Endometrium (tissue), 2 donors: ENCODE measurements at regions not wholly inside any gene's neighbourhood (a gene's known extent, or its start where the extent isn't known, plus 50 kb on each side); places are given as distances from the start of the nearest gene placed in this dataset.
"Not testable (repeated sequence)": the region's sequence is repeated elsewhere in the genome, so short reads cannot be mapped to it uniquely, and the experiment has no call there.

Experiments used
- FAIRE-seq: peaks from 2 replicates; lab custom pipeline; 2012; peaks lifted over from hg19 to GRCh38; lab: Jason Lieb, UNC
- donor health status: control.
- donor health status: control.

- FAIRE-seq, result no peak
Measured at GRCh38 chr5:94025788-94026473, 284.5 kb upstream of the POU5F2 start.

DNA sequence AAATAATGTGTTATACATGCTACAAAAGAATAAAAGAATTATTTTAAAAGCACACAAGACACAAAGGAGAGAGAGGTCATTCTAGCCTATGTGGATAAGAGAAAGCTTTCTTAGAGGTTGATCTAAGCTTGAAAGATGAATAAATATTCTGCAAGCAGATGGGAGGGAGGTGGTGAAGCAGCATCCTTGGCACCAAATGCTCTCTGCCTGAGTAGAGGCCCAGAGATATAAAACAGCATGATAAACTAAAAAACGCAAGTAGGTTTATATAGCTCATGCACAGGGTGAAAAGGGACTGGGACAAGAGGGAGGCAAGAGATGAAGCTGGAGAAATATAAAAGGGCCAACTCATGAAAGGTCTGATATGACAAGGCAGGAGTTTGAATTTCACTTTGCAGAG lies 283.2 kb upstream of the POU5F2 start:
- FAIRE-seq, result no peak

GRCh38 chr5:94024101-94024500 lies 282.7 kb upstream of the POU5F2 start:
- FAIRE-seq, result no peak

DNA sequence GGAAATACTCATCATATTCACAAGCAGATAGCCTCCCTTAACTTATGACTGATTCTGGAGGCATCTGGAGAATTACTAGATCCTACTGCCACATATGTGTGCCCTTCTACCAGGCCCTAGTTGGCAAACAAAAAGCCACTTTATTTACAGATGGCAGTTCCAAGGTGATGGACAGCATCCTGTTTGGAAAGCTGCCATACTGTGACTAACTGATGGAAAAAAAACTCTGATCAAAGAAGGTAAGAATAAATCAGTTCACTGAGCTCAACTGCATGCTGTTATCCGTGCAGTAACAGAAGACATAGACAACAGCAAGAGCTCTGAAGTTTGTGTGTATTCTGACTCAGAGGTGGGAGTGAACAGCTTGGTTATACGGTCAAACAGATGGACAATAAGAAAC lies 279.8 kb upstream of the POU5F2 start:
- FAIRE-seq, result no peak

DNA sequence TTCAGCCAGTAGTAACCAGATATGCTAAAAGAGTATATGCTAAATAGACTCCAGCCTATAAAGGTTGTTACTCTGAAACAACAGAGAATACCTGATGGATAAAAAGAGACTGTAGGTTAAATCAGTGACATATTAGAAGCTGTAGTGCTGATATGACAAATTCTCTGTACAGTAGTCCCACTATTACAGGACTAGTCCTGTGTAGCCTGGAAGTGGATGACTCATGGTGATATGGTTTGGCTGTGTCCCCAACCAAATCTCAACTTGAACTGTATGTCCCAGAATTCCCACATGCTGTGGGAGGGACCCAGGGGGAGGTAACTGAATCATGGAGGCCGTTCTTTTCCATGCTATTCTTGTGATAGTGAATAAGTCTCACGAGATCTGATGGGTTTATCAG lies 276.2 kb upstream of the POU5F2 start:
- FAIRE-seq, result no peak

GRCh38 chr5:94010814-94011213 lies 269.4 kb upstream of the POU5F2 start:
- FAIRE-seq, result no peak

DNA sequence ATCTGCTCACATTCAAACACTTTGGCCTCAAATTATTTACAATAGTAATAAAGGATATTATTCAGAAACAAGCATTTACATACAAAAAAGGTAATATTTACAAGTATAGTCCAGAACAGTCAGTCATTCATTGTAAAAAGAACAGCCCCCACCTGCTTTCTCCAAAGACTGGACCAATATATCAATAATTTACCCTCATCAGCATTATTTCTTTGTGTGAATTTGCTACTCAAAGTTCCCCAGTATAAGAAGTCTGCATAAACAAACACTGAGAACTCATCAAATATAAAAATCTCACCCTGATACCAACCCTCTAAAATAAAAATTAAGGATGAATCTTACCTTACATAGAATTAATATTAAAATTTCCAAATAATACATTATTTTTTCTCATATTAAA lies 267.8 kb upstream of the POU5F2 start:
- no peak for FAIRE-seq

DNA sequence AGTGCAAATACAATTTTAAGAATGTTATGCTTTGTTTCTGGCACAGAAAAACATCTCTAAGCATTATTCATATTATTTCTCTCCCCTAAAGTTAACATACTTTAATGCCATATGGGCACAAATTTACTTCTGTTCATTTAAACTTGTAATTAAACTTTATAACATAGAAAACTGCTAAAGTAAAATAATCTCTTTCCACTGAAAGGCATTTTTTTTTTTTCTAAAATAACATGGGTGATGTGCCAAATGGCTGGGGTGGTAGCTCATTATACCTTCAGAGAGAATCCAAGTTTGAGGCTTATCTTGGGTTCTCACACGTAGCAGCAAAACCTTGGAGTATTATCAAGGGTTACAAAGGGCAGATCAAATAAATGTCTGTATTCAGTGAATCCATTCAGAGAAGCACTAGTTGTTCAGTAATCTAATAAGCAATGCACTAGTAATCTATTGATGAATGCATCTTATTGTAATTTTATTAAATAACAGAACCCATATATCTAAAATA lies 257.6 kb upstream of the POU5F2 start:
- no peak for FAIRE-seq

- FAIRE-seq, result no peak
Measured at GRCh38 chr5:93997562-93997961, 256.2 kb upstream of the POU5F2 start.

- FAIRE-seq, result no peak
Measured at GRCh38 chr5:93995126-93995621, 253.8 kb upstream of the POU5F2 start.

GRCh38 chr5:93993161-93993560 lies 251.8 kb upstream of the POU5F2 start:
- no peak for FAIRE-seq

DNA sequence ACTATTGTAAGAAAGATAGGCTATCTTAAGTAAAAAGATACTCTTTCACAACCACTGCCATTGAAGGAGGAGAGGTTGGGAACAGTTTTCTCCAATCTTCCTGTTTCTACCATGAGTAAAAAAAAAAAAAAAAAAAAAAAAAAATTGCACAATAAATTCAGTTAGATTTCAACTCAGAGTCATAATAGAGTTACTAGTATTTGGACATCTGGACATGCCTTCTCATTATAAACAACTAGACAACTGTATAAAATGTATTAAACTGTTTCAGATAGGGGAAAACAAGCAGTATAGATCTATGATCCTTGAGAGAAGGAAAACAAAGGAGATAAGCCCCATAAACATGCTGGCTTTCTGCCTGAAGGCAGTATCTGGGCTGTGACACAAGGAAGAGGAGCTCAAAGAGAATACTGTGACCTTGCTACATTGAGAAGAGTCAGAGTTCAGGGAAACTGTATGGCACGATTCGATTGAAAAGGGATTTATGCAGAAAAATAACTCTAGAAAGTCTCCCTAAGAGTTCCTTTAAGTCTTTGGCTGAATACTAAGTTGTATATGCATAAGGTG lies 249.2 kb upstream of the POU5F2 start:
- peak; percentile 33 for FAIRE-seq

DNA sequence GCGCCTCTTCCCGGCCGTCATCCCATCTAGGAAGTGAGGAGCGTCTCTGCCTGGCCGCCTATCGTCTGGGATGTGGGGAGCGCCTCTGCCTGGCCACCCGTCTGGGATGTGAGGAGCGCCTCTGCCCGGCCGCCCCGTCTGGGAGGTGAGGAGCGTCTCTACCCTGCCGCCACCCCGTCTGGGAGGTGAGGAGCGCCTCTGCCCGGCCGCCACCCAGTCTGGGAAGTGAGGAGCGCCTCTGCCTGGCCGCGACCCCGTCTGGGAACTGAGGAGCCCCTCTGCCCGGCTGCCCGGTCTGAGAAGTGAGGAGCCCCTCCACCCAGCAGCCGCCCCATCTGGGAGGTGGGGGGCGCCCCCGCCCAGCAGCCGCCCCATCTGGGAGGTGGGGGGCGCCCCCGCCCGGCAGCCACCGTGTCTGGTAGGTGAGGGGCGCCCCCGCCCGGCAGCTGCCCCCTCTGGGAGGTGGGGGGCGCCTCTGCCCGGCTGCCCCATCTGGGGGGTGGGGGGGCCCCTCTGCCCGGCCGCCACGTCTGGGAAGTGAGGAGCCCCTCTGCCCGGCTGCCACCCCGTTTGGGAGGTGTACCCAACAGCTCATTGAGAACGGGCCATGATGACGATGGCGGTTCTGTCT lies 244.7 kb upstream of the POU5F2 start:
- FAIRE-seq, result not testable (repeated sequence)

GRCh38 chr5:93978222-93978621 lies 236.8 kb upstream of the POU5F2 start:
- FAIRE-seq, result no peak

- FAIRE-seq, result peak; percentile 23
Measured at GRCh38 chr5:93967923-93968322, 226.5 kb upstream of the POU5F2 start.

GRCh38 chr5:93964421-93964820 lies 223.0 kb upstream of the POU5F2 start:
- FAIRE-seq, result no peak

GRCh38 chr5:93960042-93960441 lies 218.6 kb upstream of the POU5F2 start:
- no peak for FAIRE-seq

GRCh38 chr5:93956006-93956405 lies 214.6 kb upstream of the POU5F2 start:
- no peak for FAIRE-seq

GRCh38 chr5:93954421-93955069 lies 213.1 kb upstream of the POU5F2 start:
- no peak for FAIRE-seq

GRCh38 chr5:93953442-93953841 lies 212.0 kb upstream of the POU5F2 start:
- FAIRE-seq, result no peak

DNA sequence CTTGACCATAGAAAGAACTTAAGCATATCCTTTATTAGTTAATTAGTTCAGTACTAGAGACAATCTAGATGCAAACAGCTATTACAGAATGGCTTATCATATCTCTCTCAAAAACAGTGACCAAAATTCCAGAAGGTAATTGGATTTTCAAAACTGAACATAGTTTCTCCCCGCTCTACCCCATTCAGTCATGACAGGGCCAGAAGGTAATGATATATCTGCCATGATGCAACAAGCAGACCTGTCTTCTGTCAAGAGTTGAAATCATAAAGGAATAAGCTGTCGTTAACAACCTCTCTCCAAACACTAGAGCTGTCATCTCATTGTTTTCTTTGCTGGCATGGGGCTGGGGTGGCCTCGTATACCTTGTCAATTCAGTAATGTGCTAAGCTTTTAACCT lies 200.5 kb upstream of the POU5F2 start:
- FAIRE-seq, result no peak

GRCh38 chr5:93933269-93933668 lies 191.9 kb upstream of the POU5F2 start:
- FAIRE-seq, result not testable (repeated sequence)

DNA sequence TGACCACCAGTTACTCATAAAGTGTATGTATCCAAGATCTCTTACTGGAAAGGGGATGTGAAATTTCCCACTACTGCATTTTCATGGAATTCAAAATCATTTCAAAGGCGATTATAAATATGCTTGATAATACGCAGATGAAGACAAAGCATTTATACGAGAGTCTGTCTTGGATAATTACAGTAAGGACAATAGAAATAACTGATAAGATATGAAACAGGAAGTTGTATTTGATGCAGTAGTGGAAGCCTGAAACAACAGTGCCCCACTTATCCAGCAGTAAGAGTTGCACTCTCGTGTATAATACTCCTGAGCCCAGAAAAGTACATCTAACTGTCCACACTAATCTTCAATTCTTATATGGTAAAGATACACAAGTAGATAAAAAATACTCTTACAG lies 188.7 kb upstream of the POU5F2 start:
- no peak for FAIRE-seq
